WTC11 (cell line): ENCODE measurements at regions not wholly inside any gene's neighbourhood (a gene's known extent, or its start where the extent isn't known, plus 50 kb on each side); places are given as distances from the start of the nearest gene placed in this dataset.

Experiments used
- ARID4B ChIP-seq: sonication (generic); formaldehyde crosslinking; IDR thresholded peaks from 2 replicates; pipeline ENCODE4 v1.8.0; 2023; ENCODE audit warnings: missing genetic modification reagents, mild to moderate bottlenecking, borderline replicate concordance
- ATF3 ChIP-seq: sonication (generic); formaldehyde crosslinking; conservative IDR thresholded peaks from 2 replicates; pipeline ENCODE4 v1.8.1; 2022; ENCODE audit warnings: mild to moderate bottlenecking, missing genetic modification reagents
- CTCF ChIP-seq: fragments of 200-600 bp; IDR thresholded peaks from 2 replicates; pipeline ENCODE4 v1.8.0; 2022; ENCODE audit warnings: antibody characterized with exemption
- E2F5 ChIP-seq: sonication (generic); formaldehyde crosslinking; IDR thresholded peaks from 2 replicates; pipeline ENCODE4 v1.8.1; 2022; ENCODE audit warnings: mild to moderate bottlenecking, moderate library complexity, missing genetic modification reagents
- FOXK1 ChIP-seq: sonication (generic); formaldehyde crosslinking; IDR thresholded peaks from 2 replicates; pipeline ENCODE4 v1.8.0; 2022; ENCODE audit warnings: mild to moderate bottlenecking, moderate library complexity, missing genetic modification reagents
- FOXP4 ChIP-seq: sonication (generic); formaldehyde crosslinking; IDR thresholded peaks from 2 replicates; pipeline ENCODE4 v1.8.0; 2022; ENCODE audit warnings: mild to moderate bottlenecking, missing genetic modification reagents
- GTF2I ChIP-seq: fragments of 250-450 bp; sonication (Bioruptor Pico); conservative IDR thresholded peaks from 2 replicates; pipeline ENCODE4 v1.4.0; 2021; ENCODE audit warnings: mild to moderate bottlenecking
- HMGXB4 ChIP-seq: sonication (generic); formaldehyde crosslinking; IDR thresholded peaks from 2 replicates; pipeline ENCODE4 v1.8.1; 2023; ENCODE audit warnings: mild to moderate bottlenecking, moderate library complexity, missing genetic modification reagents
- JUN ChIP-seq: sonication (generic); formaldehyde crosslinking; IDR thresholded peaks from 2 replicates; pipeline ENCODE4 v1.8.0; 2023; ENCODE audit warnings: mild to moderate bottlenecking, missing genetic modification reagents
- NFYB ChIP-seq: sonication (generic); formaldehyde crosslinking; conservative IDR thresholded peaks from 2 replicates; pipeline ENCODE4 v1.8.0; 2022; ENCODE audit warnings: low read depth, missing genetic modification reagents
- NR3C1 ChIP-seq: sonication (generic); formaldehyde crosslinking; conservative IDR thresholded peaks from 2 replicates; pipeline ENCODE4 v1.8.1; 2023; ENCODE audit warnings: low read depth, mild to moderate bottlenecking, missing genetic modification reagents
- PRDM15 ChIP-seq: sonication (generic); formaldehyde crosslinking; IDR thresholded peaks from 2 replicates; pipeline ENCODE4 v1.8.0; 2022; ENCODE audit warnings: missing genetic modification reagents
- USF2 ChIP-seq: sonication (generic); formaldehyde crosslinking; IDR thresholded peaks from 2 replicates; pipeline ENCODE4 v1.8.1; 2023; ENCODE audit warnings: mild to moderate bottlenecking, missing genetic modification reagents, moderate library complexity
- ZNF671 ChIP-seq: fragments of 250-450 bp; sonication (Bioruptor Pico); IDR thresholded peaks from 2 replicates; pipeline ENCODE4 v1.8.0; 2021; ENCODE audit warnings: mild to moderate bottlenecking

GRCh38 chr4:135290136-135290535 lies 1088.5 kb upstream of the PABPC4L start:
- TF ChIP-seq ARID4B (CRISPR knock-in tag) (no peak), FOXK1 (no peak), CTCF (no peak), ATF3 (CRISPR knock-in tag) (no peak), ZNF671 (no peak), NFYB (CRISPR knock-in tag) (no peak), HMGXB4 (CRISPR knock-in tag) (no peak), USF2 (CRISPR knock-in tag) (no peak), PRDM15 (CRISPR knock-in tag) (no peak), FOXP4 (no peak), E2F5 (no peak), GTF2I (CRISPR knock-in tag) (no peak), NR3C1 (CRISPR knock-in tag) (no peak), JUN (no peak)
